ENCODE measurements at regions not wholly inside any gene's neighbourhood (a gene's known extent, or its start where the extent isn't known, plus 50 kb on each side); places are given as distances from the start of the nearest gene placed in this dataset.

DNA sequence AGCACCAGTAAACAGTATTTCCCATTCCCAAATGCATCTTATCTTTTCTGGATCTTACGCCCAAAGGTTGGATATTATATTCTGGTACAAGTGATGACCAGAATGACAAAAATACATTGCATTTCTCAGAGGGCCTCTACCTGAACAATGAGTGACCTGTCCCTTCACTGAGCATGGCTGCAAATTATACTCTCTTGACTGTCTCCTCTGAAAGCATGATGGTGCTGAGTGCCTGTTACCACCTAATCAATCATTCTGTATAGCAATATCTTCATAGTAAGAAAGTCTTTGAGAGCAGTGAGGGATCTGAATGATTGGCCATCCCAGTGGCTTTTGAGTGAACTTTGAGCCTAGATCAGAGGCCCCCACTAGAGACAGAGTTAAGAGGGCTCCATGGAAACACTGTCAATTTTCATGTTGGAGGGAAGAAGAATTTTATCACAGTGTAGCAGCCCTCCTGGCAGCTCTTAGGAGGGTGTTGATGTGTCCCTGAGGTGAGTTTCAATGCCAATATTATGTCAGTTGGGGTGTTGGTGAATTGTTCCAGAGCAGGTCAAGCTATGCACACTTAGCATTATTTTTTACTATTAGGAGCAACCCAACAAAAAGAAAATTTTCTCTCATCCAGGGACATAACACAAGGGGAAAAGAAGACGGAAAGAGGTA lies 171.7 kb downstream of the MARCHF11 start:
- Histone ChIP-seq H3K9me3 (ENCODE audit: low read length) (no peaks in the 10 kb centered on the region), H3K9ac (ENCODE audit: low read length) (no peak overlapping the region), H3K4me3 (ENCODE audit: low read length) (no peak overlapping the region), H3K27ac (ENCODE audit: low read length) (no peak overlapping the region), H3K36me3 (ENCODE audit: insufficient read depth, low read length) (no peaks in the 10 kb centered on the region), H3K9me2 (ENCODE audit: insufficient read depth, low read length) (no peaks in the 10 kb centered on the region), H3K4me2 (ENCODE audit: low read length) (no peak overlapping the region), H3F3A (ENCODE audit: insufficient read depth, low read length, poor library complexity, severe bottlenecking) (no peaks in the 10 kb centered on the region), H3K79me2 (replicated peaks; ENCODE audit: insufficient read depth, low read length) (no peaks in the 10 kb centered on the region), H3K27me3 (ENCODE audit: insufficient read depth, low read depth, low read length) (no peaks in the 10 kb centered on the region), H4K20me1 (ENCODE audit: insufficient read depth) (no peaks in the 10 kb centered on the region), H2AFZ (ENCODE audit: low read depth, low read length) (no peak overlapping the region)
- no peak for TF ChIP-seq EZH2 (IDR thresholded peaks at IDR 0.05; ENCODE audit: borderline replicate concordance, insufficient read depth, low read length, poor library complexity, severe bottlenecking)
- TF ChIP-seq TAF1 (IDR thresholded peaks at IDR 0.05; ENCODE audit: low read depth), result no peak
- TF ChIP-seq MXI1 (conservative IDR thresholded peaks at IDR 0.05; ENCODE audit: poor library complexity, severe bottlenecking), result no peak
- no peak for TF ChIP-seq POLR2AphosphoS5 (IDR thresholded peaks at IDR 0.05)
- TF ChIP-seq SMC3 (conservative IDR thresholded peaks at IDR 0.05; ENCODE audit: poor library complexity), result no peak
- TF ChIP-seq RAD21 (conservative IDR thresholded peaks at IDR 0.05), result no peak
- TF ChIP-seq CTCF (IDR thresholded peaks at IDR 0.05; ENCODE audit: poor library complexity, severe bottlenecking), result no peak
- no peak for TF ChIP-seq EP300 (conservative IDR thresholded peaks at IDR 0.05; ENCODE audit: poor library complexity, severe bottlenecking)
- no peak for TF ChIP-seq REST (IDR thresholded peaks at IDR 0.05; ENCODE audit: borderline replicate concordance)

DNA sequence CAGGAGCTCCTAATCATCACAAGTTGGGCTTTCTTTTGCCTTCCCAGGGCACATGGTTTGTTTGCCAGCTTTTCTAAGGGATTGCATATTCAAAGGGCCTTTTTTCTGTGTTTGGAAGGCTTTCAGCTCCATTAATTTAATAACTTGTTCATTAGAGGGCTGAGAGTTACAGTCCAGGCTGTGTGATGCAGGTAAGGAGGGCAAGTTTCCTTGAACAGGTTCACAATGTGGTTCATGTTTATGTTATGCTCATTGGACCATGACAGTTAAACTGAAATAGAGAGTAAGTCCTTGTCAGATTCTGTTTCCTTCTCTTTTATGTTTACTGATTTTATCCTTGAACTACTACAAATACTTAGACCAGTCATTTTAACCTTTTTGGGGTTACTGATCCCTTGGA lies 174.4 kb downstream of the MARCHF11 start:
- Histone ChIP-seq H3F3A (ENCODE audit: insufficient read depth, low read length, poor library complexity, severe bottlenecking) (no peaks in the 10 kb centered on the region), H3K4me2 (ENCODE audit: low read length) (no peak overlapping the region), H3K9ac (ENCODE audit: low read length) (no peak overlapping the region), H3K27ac (ENCODE audit: low read length) (no peak overlapping the region), H3K9me3 (ENCODE audit: low read length) (no peaks in the 10 kb centered on the region), H3K79me2 (replicated peaks; ENCODE audit: insufficient read depth, low read length) (no peaks in the 10 kb centered on the region), H4K20me1 (ENCODE audit: insufficient read depth) (no peaks in the 10 kb centered on the region), H3K4me3 (ENCODE audit: low read length) (no peak overlapping the region), H2AFZ (ENCODE audit: low read depth, low read length) (no peak overlapping the region), H3K27me3 (ENCODE audit: insufficient read depth, low read depth, low read length) (no peaks in the 10 kb centered on the region), H3K9me2 (ENCODE audit: insufficient read depth, low read length) (no peaks in the 10 kb centered on the region), H3K36me3 (ENCODE audit: insufficient read depth, low read length) (no peaks in the 10 kb centered on the region)
- TF ChIP-seq POLR2AphosphoS5 (IDR thresholded peaks at IDR 0.05) (no peak), MXI1 (conservative IDR thresholded peaks at IDR 0.05; ENCODE audit: poor library complexity, severe bottlenecking) (no peak), EP300 (conservative IDR thresholded peaks at IDR 0.05; ENCODE audit: poor library complexity, severe bottlenecking) (no peak), RAD21 (conservative IDR thresholded peaks at IDR 0.05) (no peak), CTCF (IDR thresholded peaks at IDR 0.05; ENCODE audit: poor library complexity, severe bottlenecking) (no peak), SMC3 (conservative IDR thresholded peaks at IDR 0.05; ENCODE audit: poor library complexity) (no peak), EZH2 (IDR thresholded peaks at IDR 0.05; ENCODE audit: borderline replicate concordance, insufficient read depth, low read length, poor library complexity, severe bottlenecking) (no peak), TAF1 (IDR thresholded peaks at IDR 0.05; ENCODE audit: low read depth) (no peak), REST (IDR thresholded peaks at IDR 0.05; ENCODE audit: borderline replicate concordance) (no peak)

Measured in neural cell (in vitro differentiated cells).